Panc1 (cell line): ENCODE measurements at regions not wholly inside any gene's neighbourhood (a gene's known extent, or its start where the extent isn't known, plus 50 kb on each side); places are given as distances from the start of the nearest gene placed in this dataset.

Experiments used
- ATAC-seq: fragments of 200-7000 bp; cut with Tn5 transposase; 2 replicates; pipeline ENCODE4 v1.9.1; 2020; ENCODE audit warnings: mild to moderate bottlenecking, moderate library complexity
- BruUV-seq: library from RNA; stranded (reverse); fragments of 400-500 nt; replicated peaks from 2 replicates; lab custom pipeline; 2021; lab: Mats Ljungman, UMichigan
- CTCF ChIA-PET: fragments of 300-600 bp; sonication (Branson Sonifier 250); formaldehyde crosslinking; loops from one replicate; lab custom pipeline; 2022; ENCODE audit warnings: antibody characterized with exemption; lab: Charles Lee
- POLR2A ChIA-PET: fragments of 300-600 bp; sonication (Branson Sonifier 250); formaldehyde crosslinking; loops from one replicate; lab custom pipeline; 2022; ENCODE audit warnings: antibody characterized with exemption; lab: Charles Lee
- DNase-seq: peaks from one replicate; pipeline ENCODE4 v3.0.0-alpha.2; 2010; ENCODE audit warnings: low read depth, low spot score
- H3K27ac ChIP-seq: 2 replicates; pipeline ENCODE4 v1.5.1; 2011; ENCODE audit warnings: mild to moderate bottlenecking, low read length, inconsistent platforms
- H3K27me3 ChIP-seq: fragments of 200-500 bp; sonication (Bioruptor generic); 2 replicates; pipeline ENCODE4 v1.6.0; 2014; ENCODE audit warnings: low read length, inconsistent platforms; ENCODE audit not compliant: control insufficient read depth, insufficient read depth
- H3K36me3 ChIP-seq: fragments of 200-500 bp; sonication (Bioruptor generic); 2 replicates; pipeline ENCODE4 v1.5.1; 2014; ENCODE audit warnings: inconsistent platforms, mild to moderate bottlenecking, low read length, moderate library complexity; ENCODE audit not compliant: control insufficient read depth, insufficient read depth
- H3K4me1 ChIP-seq: 2 replicates; pipeline ENCODE4 v1.5.1; 2011; ENCODE audit warnings: inconsistent platforms, mild to moderate bottlenecking, low read length, moderate library complexity; ENCODE audit not compliant: control insufficient read depth, insufficient read depth
- H3K4me3 ChIP-seq, 2 experiments: 2 replicates each; pipeline ENCODE4 v1.5.1; 2011 to 2012; ENCODE audit warnings: low read depth in 2 of 2, low read length in 2 of 2, mild to moderate bottlenecking in 2 of 2, inconsistent platforms in 1 of 2, moderate library complexity in 1 of 2
- H3K9me3 ChIP-seq: fragments of 200-500 bp; sonication (Bioruptor generic); 2 replicates; pipeline ENCODE4 v1.5.1; 2014; ENCODE audit warnings: low read depth, mild to moderate bottlenecking, inconsistent platforms, low read length, moderate library complexity; ENCODE audit not compliant: control insufficient read depth, insufficient read depth
- CTCF ChIP-seq: fragments of 450-650 bp; IDR thresholded peaks from 2 replicates; pipeline ENCODE4 v1.5.1; 2017; ENCODE audit warnings: mild to moderate bottlenecking
- POLR2AphosphoS5 ChIP-seq: IDR thresholded peaks from 2 replicates; pipeline ENCODE4 v1.6.1; 2012; ENCODE audit warnings: mild to moderate bottlenecking, low read depth, low read length, moderate library complexity
- REST ChIP-seq, 2 experiments: IDR thresholded peaks; 2 replicates each; pipeline ENCODE4 v1.6.1; 2011 to 2012; ENCODE audit warnings: low read depth in 2 of 2, control low read depth in 1 of 2, low read length in 1 of 2, mild to moderate bottlenecking in 1 of 2, moderate library complexity in 1 of 2; ENCODE audit not compliant: insufficient read depth in 1 of 2
- SIN3A ChIP-seq: IDR thresholded peaks from 2 replicates; pipeline ENCODE4 v1.6.1; 2012; ENCODE audit warnings: low read depth, mild to moderate bottlenecking, low read length, moderate library complexity, borderline replicate concordance; ENCODE audit not compliant: insufficient read depth
- TCF7L2 ChIP-seq: IDR thresholded peaks from 2 replicates; pipeline ENCODE4 v1.6.1; 2011; ENCODE audit warnings: mild to moderate bottlenecking, low read depth, low read length, inconsistent platforms
- in situ Hi-C: cut with HindIII; loops from 2 replicates; pipeline ENCODE4 v1.10.0; 2016; ENCODE audit warnings: low sequenced_read_pairs, low pct_unique_long_range_greater_than_20kb
- intact Hi-C: fragments of 100-400 bp; cut with micrococcal nuclease; formaldehyde crosslinking; loops from one replicate; pipeline ENCODE4 v1.10.0; 2022; ENCODE audit not compliant: unreplicated experiment

GRCh38 chr2:239803102-239803765 is 221.9 kb downstream of the NDUFA10 start:
- Histone ChIP-seq H3K9me3 (no peaks in the 10 kb centered on the region), H3K4me3 (no peak overlapping the region), H3K4me1 (no peaks in the 10 kb centered on the region), H3K27me3 (no peaks in the 10 kb centered on the region), H3K27ac (no peak overlapping the region), H3K36me3 (no peaks in the 10 kb centered on the region)
- ChIA-PET CTCF (no interaction called here), POLR2A (interaction anchor here (0.7 to 0.9 kb wide), 2 partner anchors 8 to 11 kb away, joined by 3 to 4 read pairs; no protein-coding TSS in a partner anchor)
- ATAC-seq (no peak), DNase-seq (no peak)
- in situ Hi-C loops (no loop called here), intact Hi-C loops (no loop called here)
- TF ChIP-seq REST (IDR thresholded peaks at IDR 0.05; ENCODE audit: insufficient read depth in 1 of 2, low read depth in 2 of 2, low read length in 1 of 2) (no peak), SIN3A (no peak), POLR2AphosphoS5 (no peak), TCF7L2 (no peak), CTCF (no peak)
- no TSS peak for BruUV-seq

GRCh38 chr2:239802185-239802649 is 222.9 kb downstream of the NDUFA10 start:
- intact Hi-C loops (no loop called here), in situ Hi-C loops (no loop called here)
- Histone ChIP-seq H3K4me1 (no peaks in the 10 kb centered on the region), H3K4me3 (no peak overlapping the region), H3K36me3 (no peaks in the 10 kb centered on the region), H3K9me3 (no peaks in the 10 kb centered on the region), H3K27me3 (0 out of 2 replicates have a peak, but pooled peaks cover 2% of the 10 kb centered on the region), H3K27ac (no peak overlapping the region)
- BruUV-seq, result no TSS peak
- ChIA-PET CTCF (interaction anchor here (0.7 kb wide), 1 partner anchor 259 kb away, joined by 6 read pairs; no protein-coding TSS in a partner anchor), POLR2A (interaction anchor here (0.7 to 0.9 kb wide), 2 partner anchors 9 to 10 kb away, joined by 3 to 4 read pairs; no protein-coding TSS in a partner anchor)
- DNase-seq, result no peak
- no peak for ATAC-seq
- TF ChIP-seq POLR2AphosphoS5 (no peak), CTCF (no peak), REST (IDR thresholded peaks at IDR 0.05; ENCODE audit: insufficient read depth in 1 of 2, low read depth in 2 of 2, low read length in 1 of 2) (no peak), SIN3A (no peak), TCF7L2 (no peak)
